PFSK-1 (cell line): ENCODE measurements at regions not wholly inside any gene's neighbourhood (a gene's known extent, or its start where the extent isn't known, plus 50 kb on each side); places are given as distances from the start of the nearest gene placed in this dataset.

Source experiments
- FOXP2 ChIP-seq: optimal IDR thresholded peaks from 2 replicates; pipeline ENCODE3; 2011; ENCODE audit warnings: borderline replicate concordance, control low read depth, inconsistent platforms; ENCODE audit not compliant: insufficient read depth; ENCODE audit errors: extremely low read length, extremely low read depth
- POLR2AphosphoS5 ChIP-seq: IDR thresholded peaks from 2 replicates; pipeline ENCODE4 v1.6.1; 2012; ENCODE audit warnings: low read depth, mild to moderate bottlenecking, control low read depth, low read length, moderate library complexity
- REST ChIP-seq, 2 experiments: IDR thresholded peaks; 2 replicates each; pipeline versions ENCODE4 v1.6.1 to v1.8.0; 2011 to 2012; ENCODE audit warnings: low read depth in 2 of 2, low read length in 2 of 2, control low read depth in 1 of 2, inconsistent platforms in 1 of 2, mild to moderate bottlenecking in 1 of 2, moderate library complexity in 1 of 2; ENCODE audit not compliant: insufficient read depth in 1 of 2
- SIN3A ChIP-seq: IDR thresholded peaks from 2 replicates; pipeline ENCODE4 v1.6.1; 2012; ENCODE audit warnings: mild to moderate bottlenecking, low read length, moderate library complexity, borderline replicate concordance; ENCODE audit not compliant: insufficient read depth
- TAF1 ChIP-seq: IDR thresholded peaks from 2 replicates; pipeline ENCODE4 v1.6.1; 2012; ENCODE audit warnings: low read length, control low read depth, borderline replicate concordance; ENCODE audit not compliant: insufficient read depth

GRCh38 chr3:135728007-135728721, 237.4 kb upstream of the PPP2R3A start:
- TF ChIP-seq REST (IDR thresholded peaks at IDR 0.05; ENCODE audit: insufficient read depth in 1 of 2, low read depth in 2 of 2, low read length in 2 of 2) (no peak), SIN3A (no peak), TAF1 (no peak), POLR2AphosphoS5 (no peak), FOXP2 (no peak)

DNA sequence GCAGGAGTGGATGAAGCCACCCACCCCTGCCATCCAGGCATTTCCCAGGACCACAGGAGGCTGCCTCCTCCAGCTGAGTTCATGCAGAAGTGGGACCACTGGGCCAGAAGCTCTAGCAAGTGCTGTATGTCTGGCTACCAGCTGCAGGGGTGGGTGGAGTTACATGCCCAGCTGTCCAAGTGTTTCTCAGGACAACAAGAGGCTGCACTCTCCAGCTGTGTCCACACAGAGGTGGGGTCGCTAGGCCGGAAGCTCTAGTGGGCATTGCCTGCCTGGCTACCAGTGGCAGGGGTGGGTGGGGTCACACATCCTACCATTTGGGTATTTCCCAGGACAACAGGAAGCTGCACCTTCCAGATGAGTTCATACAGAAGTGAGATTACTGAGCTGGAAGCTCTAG, 234.0 kb upstream of the PPP2R3A start:
- TF ChIP-seq FOXP2 (no peak), REST (IDR thresholded peaks at IDR 0.05; ENCODE audit: insufficient read depth in 1 of 2, low read depth in 2 of 2, low read length in 2 of 2) (no peak), SIN3A (no peak), POLR2AphosphoS5 (no peak), TAF1 (no peak)

DNA sequence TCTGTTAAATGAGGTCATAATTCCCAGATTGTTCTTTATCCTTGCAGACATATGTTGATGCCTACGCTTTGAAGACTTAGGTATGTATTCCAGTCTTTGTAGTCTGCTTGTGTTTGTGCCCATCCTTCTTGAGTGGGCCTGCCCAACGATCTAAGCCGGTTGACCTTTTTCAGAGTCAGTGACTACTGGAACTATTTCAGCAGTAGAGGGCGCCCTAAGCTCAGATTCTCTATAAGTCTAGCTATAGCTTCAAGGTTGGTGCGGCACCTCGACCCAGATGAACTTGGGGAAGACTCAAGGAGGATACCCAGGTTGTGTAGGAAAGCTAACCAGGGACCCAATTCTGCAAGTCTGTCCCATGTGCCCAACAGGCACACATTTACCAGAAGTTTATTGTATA, 228.8 kb upstream of the PPP2R3A start:
- TF ChIP-seq TAF1 (no peak), POLR2AphosphoS5 (no peak), FOXP2 (no peak), REST (IDR thresholded peaks at IDR 0.05; ENCODE audit: insufficient read depth in 1 of 2, low read depth in 2 of 2, low read length in 2 of 2) (no peak), SIN3A (no peak)

GRCh38 chr3:135739779-135740178, 225.7 kb upstream of the PPP2R3A start:
- TF ChIP-seq POLR2AphosphoS5 = no peak
- TF ChIP-seq REST (IDR thresholded peaks at IDR 0.05; ENCODE audit: insufficient read depth in 1 of 2, low read depth in 2 of 2, low read length in 2 of 2) = no peak
- TF ChIP-seq SIN3A = no peak
- TF ChIP-seq FOXP2 = no peak
- TF ChIP-seq TAF1 = no peak

DNA sequence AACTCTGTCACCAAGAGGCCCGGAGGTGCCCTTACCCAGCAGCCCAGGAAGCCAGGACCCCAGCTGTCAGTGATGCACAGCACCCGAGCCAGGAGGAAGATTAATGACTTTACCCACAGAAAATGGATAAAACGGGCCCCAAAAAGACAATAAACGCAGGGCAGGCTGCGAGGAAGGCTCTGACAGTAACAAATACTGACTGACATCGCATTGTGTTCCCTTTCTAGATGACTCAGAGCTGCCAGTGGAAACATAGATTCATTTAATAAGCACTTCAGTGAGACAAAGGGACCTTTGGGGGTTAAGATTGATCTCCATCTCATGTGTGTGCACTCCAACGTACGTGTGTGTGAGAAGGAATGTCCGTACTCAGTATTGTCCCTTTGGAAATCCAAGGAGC, 225.3 kb upstream of the PPP2R3A start:
- TF ChIP-seq TAF1 (no peak), REST (IDR thresholded peaks at IDR 0.05; ENCODE audit: insufficient read depth in 1 of 2, low read depth in 2 of 2, low read length in 2 of 2) (no peak), FOXP2 (no peak), SIN3A (no peak), POLR2AphosphoS5 (no peak)
